Endothelial cell of umbilical vein (primary cell): ENCODE measurements at regions not wholly inside any gene's neighbourhood (a gene's known extent, or its start where the extent isn't known, plus 50 kb on each side); places are given as distances from the start of the nearest gene placed in this dataset.

ENCODE experiments used
- BruUV-seq: library from RNA; stranded (reverse); fragments of 400-500 nt; replicated peaks from 2 replicates; lab custom pipeline; 2021; lab: Mats Ljungman, UMichigan
- CTCF ChIA-PET: fragments of 300-600, 350-600 bp; sonication (Branson Sonifier 250); formaldehyde crosslinking; loops from one replicate; lab custom pipeline; 2021; ENCODE audit warnings: antibody characterized with exemption, inconsistent platforms; lab: Charles Lee
- POLR2A ChIA-PET: fragments of 300-600, 350-600 bp; sonication (Branson Sonifier 250); formaldehyde crosslinking; loops from one replicate; lab custom pipeline; 2021; ENCODE audit warnings: antibody characterized with exemption, inconsistent platforms; lab: Charles Lee
- DNase-seq: peaks from one replicate; pipeline ENCODE4 v3.0.0-alpha.2; 2011; ENCODE audit warnings: low read depth, low spot score
- FAIRE-seq: peaks from 2 replicates; lab custom pipeline; 2011; peaks lifted over from hg19 to GRCh38; lab: Jason Lieb, UNC
- H2AFZ ChIP-seq: 2 replicates; pipeline ENCODE4 v1.6.0; 2012; ENCODE audit warnings: low read depth, low read length, control low read depth, inconsistent platforms
- H3K27ac ChIP-seq: 2 replicates; pipeline ENCODE4 v1.5.1; 2011; ENCODE audit warnings: low read depth, mild to moderate bottlenecking, control low read depth, low read length, moderate library complexity; ENCODE audit not compliant: insufficient read depth
- H3K27me3 ChIP-seq, 2 experiments: 2 replicates each; pipeline versions ENCODE4 v1.6.0 to v1.6.1; 2011; ENCODE audit warnings: low read length in 2 of 2, mixed read lengths in 1 of 2; ENCODE audit not compliant: control insufficient read depth in 2 of 2, insufficient read depth in 2 of 2
- H3K36me3 ChIP-seq, 2 experiments: 2 replicates in 1 of 2; 3 replicates in 1 of 2; pipeline ENCODE4 v1.5.1; 2011; ENCODE audit warnings: low read length in 2 of 2, mild to moderate bottlenecking in 1 of 2, moderate library complexity in 1 of 2; ENCODE audit not compliant: control insufficient read depth in 2 of 2, insufficient read depth in 2 of 2; ENCODE audit errors: extremely low read depth in 1 of 2
- H3K4me1 ChIP-seq: 3 replicates; pipeline ENCODE4 v1.5.1; 2011; ENCODE audit warnings: mild to moderate bottlenecking, low read length; ENCODE audit not compliant: control insufficient read depth, insufficient read depth; ENCODE audit errors: extremely low read depth
- H3K4me2 ChIP-seq: 2 replicates; pipeline ENCODE4 v1.6.1; 2011; ENCODE audit warnings: low read length, control low read depth, mixed read lengths; ENCODE audit not compliant: insufficient read depth
- H3K4me3 ChIP-seq, 3 experiments: fragments of 200-600 bp in 1 of 3; sonication (generic), shearing (Covaris generic) in 1 of 3; replicated peaks in 1 of 3; 2 replicates each; pipeline ENCODE4 v1.5.1; 2011 to 2016; ENCODE audit warnings: control low read depth in 3 of 3, low read length in 3 of 3, mild to moderate bottlenecking in 2 of 3, inconsistent platforms in 1 of 3, low read depth in 1 of 3, moderate library complexity in 1 of 3; ENCODE audit not compliant: insufficient read depth in 1 of 3
- H3K79me2 ChIP-seq: 2 replicates; pipeline ENCODE4 v1.6.0; 2012; ENCODE audit warnings: low read length, inconsistent platforms; ENCODE audit not compliant: control insufficient read depth, insufficient read depth
- H3K9ac ChIP-seq: replicated peaks from 2 replicates; pipeline ENCODE3; 2011; ENCODE audit warnings: low read length, control low read depth; ENCODE audit not compliant: insufficient read depth; ENCODE audit errors: extremely low read depth
- H3K9me1 ChIP-seq: replicated peaks from 3 replicates; pipeline ENCODE4 v1.6.0; 2011; ENCODE audit warnings: mild to moderate bottlenecking, low read length; ENCODE audit not compliant: control insufficient read depth, insufficient read depth; ENCODE audit errors: extremely low read depth
- H3K9me3 ChIP-seq: replicated peaks from 2 replicates; pipeline ENCODE4 v1.5.1; 2012; ENCODE audit warnings: low read length, inconsistent platforms; ENCODE audit not compliant: control insufficient read depth, insufficient read depth
- H4K20me1 ChIP-seq: replicated peaks from 2 replicates; pipeline ENCODE3; 2011; ENCODE audit warnings: mild to moderate bottlenecking, low read length; ENCODE audit not compliant: control insufficient read depth, insufficient read depth; ENCODE audit errors: extremely low read depth
- EZH2 ChIP-seq: IDR thresholded peaks from 2 replicates; pipeline ENCODE4 v1.6.1; 2012; ENCODE audit warnings: borderline replicate concordance, low read depth, mild to moderate bottlenecking, moderate library complexity, low read length, inconsistent platforms; ENCODE audit not compliant: severe bottlenecking
- FOS ChIP-seq: IDR thresholded peaks from 2 replicates; pipeline ENCODE4 v1.6.1; 2011; ENCODE audit warnings: mild to moderate bottlenecking, low read length, moderate library complexity, borderline replicate concordance; ENCODE audit not compliant: insufficient read depth
- GATA2 ChIP-seq: IDR thresholded peaks from 2 replicates; pipeline ENCODE4 v1.7.0; 2011; ENCODE audit warnings: low read depth, mild to moderate bottlenecking, moderate library complexity, mixed read lengths, low read length; ENCODE audit not compliant: insufficient read length, insufficient read depth
- JUN ChIP-seq: IDR thresholded peaks from 2 replicates; pipeline ENCODE4 v1.6.1; 2011; ENCODE audit warnings: borderline replicate concordance, low read depth; ENCODE audit not compliant: insufficient read length, insufficient read depth
- MYC ChIP-seq: IDR thresholded peaks from one replicate; pipeline ENCODE4 v1.6.1; 2011; ENCODE audit warnings: mild to moderate bottlenecking, low read depth, low read length
- POLR2A ChIP-seq: IDR thresholded peaks from 2 replicates; pipeline ENCODE4 v1.6.1; 2012; ENCODE audit warnings: low read depth, mild to moderate bottlenecking, control low read depth, low read length
- POLR2AphosphoS5 ChIP-seq: IDR thresholded peaks from 2 replicates; pipeline ENCODE4 v1.6.1; 2012; ENCODE audit warnings: low read depth, mild to moderate bottlenecking, control low read depth, low read length, moderate library complexity; ENCODE audit not compliant: insufficient read depth
- dilution Hi-C: fragments of 300-500 bp; cut with MboI; formaldehyde crosslinking; loops from one replicate; pipeline ENCODE4 v1.15.0; 2019; ENCODE audit warnings: low sequenced_read_pairs; ENCODE audit not compliant: extremely low pct_ligation_motif_present
- intact Hi-C: fragments of 100-400 bp; cut with micrococcal nuclease; formaldehyde crosslinking; loops from one replicate; pipeline ENCODE4 v1.10.0; 2022
- TF ChIP-seq, protein P1 (sequence below), 2 donors: IDR thresholded peaks; 1 replicate in 1 of 2; 2 replicates in 1 of 2; pipeline ENCODE4 v1.5.1; 2011; ENCODE audit warnings: low read length in 2 of 2, mild to moderate bottlenecking in 2 of 2, moderate library complexity in 2 of 2, control low read depth in 1 of 2, inconsistent platforms in 1 of 2, low read depth in 1 of 2; ENCODE audit not compliant: insufficient read depth in 1 of 2; ENCODE audit errors: extremely low read depth in 1 of 2
- TF ChIP-seq, protein P2 (sequence below): IDR thresholded peaks from 2 replicates; pipeline ENCODE4 v1.6.1; 2011; ENCODE audit not compliant: insufficient read depth, insufficient read length

DNA sequence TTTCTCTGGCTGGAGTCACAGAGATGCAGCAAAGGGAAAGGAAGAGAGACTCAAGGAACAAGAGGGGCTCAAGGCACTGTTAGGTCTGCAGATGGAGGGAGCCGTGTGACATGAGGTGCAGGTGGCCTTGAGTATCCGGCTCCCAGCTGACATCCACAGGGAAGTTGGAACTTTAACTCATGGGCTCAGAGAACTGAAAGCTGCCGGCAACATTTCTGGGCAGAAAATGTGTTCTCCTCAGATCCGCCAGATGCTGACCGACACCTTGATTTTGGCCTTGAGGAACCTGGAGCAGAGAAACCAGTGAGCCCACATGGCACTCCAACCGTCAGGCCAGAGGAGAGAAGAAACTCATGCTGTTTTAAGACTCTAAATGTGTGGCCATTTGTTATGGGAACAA is 258.1 kb upstream of the IRX2 start:
- ChIA-PET CTCF (no interaction called here), POLR2A (no interaction called here)
- TF ChIP-seq JUN: no peak
- no peak for TF ChIP-seq FOS
- no peak for TF ChIP-seq GATA2
- TF ChIP-seq POLR2AphosphoS5: no peak
- no peak for TF ChIP-seq EZH2
- TF ChIP-seq, protein P1, sequence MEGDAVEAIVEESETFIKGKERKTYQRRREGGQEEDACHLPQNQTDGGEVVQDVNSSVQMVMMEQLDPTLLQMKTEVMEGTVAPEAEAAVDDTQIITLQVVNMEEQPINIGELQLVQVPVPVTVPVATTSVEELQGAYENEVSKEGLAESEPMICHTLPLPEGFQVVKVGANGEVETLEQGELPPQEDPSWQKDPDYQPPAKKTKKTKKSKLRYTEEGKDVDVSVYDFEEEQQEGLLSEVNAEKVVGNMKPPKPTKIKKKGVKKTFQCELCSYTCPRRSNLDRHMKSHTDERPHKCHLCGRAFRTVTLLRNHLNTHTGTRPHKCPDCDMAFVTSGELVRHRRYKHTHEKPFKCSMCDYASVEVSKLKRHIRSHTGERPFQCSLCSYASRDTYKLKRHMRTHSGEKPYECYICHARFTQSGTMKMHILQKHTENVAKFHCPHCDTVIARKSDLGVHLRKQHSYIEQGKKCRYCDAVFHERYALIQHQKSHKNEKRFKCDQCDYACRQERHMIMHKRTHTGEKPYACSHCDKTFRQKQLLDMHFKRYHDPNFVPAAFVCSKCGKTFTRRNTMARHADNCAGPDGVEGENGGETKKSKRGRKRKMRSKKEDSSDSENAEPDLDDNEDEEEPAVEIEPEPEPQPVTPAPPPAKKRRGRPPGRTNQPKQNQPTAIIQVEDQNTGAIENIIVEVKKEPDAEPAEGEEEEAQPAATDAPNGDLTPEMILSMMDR (IDR thresholded peaks at IDR 0.05; ENCODE audit: extremely low read depth in 1 of 2, insufficient read depth in 1 of 2, low read depth in 1 of 2, low read length in 2 of 2): no peak
- no peak for TF ChIP-seq POLR2A
- TF ChIP-seq, protein P2, sequence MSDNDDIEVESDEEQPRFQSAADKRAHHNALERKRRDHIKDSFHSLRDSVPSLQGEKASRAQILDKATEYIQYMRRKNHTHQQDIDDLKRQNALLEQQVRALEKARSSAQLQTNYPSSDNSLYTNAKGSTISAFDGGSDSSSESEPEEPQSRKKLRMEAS: no peak
- no peak for TF ChIP-seq MYC
- H3K27ac ChIP-seq: no peak overlapping the region
- H3K79me2 ChIP-seq: no peaks in the 10 kb centered on the region
- no peak overlapping the region for H3K4me3 ChIP-seq
- no peaks in the 10 kb centered on the region for H3K36me3 ChIP-seq
- no peak overlapping the region for H3K4me2 ChIP-seq
- DNase-seq (no peak), FAIRE-seq (no peak)
- dilution Hi-C loops (no loop called here), intact Hi-C loops (no loop called here)
- no peaks in the 10 kb centered on the region for H4K20me1 ChIP-seq
- no peak overlapping the region for H3K9ac ChIP-seq
- BruUV-seq: no TSS peak
- H3K27me3 ChIP-seq: no peaks in the 10 kb centered on the region
- no peaks in the 10 kb centered on the region for H3K9me1 ChIP-seq
- H3K4me1 ChIP-seq: no peaks in the 10 kb centered on the region
- peaks cover 6% of the 10 kb centered on the region for H3K9me3 ChIP-seq
- no peak overlapping the region for H2AFZ ChIP-seq
